Spleen (tissue), 7 donors: ENCODE measurements at regions not wholly inside any gene's neighbourhood (a gene's known extent, or its start where the extent isn't known, plus 50 kb on each side); places are given as distances from the start of the nearest gene placed in this dataset.

Experiments used
- POLR2AphosphoS5 ChIP-seq, 3 donors: sonication (generic); formaldehyde crosslinking; IDR thresholded peaks; one replicate each; pipeline ENCODE4 v1.5.1; 2017; ENCODE audit warnings: antibody characterized with exemption in 3 of 3
- TF ChIP-seq, protein P1 (sequence below), 11 experiments: fragments of 200-600 bp in 7 of 11; fragments of 450-650 bp in 4 of 11; sonication (generic) in 4 of 11; IDR thresholded peaks in 8 of 11; conservative IDR thresholded peaks in 3 of 11; 1 replicate in 7 of 11; 2 replicates in 4 of 11; pipeline versions ENCODE4 v1.4.0 to v1.8.0; 2016 to 2021; ENCODE audit warnings: antibody characterized with exemption in 11 of 11, inconsistent platforms in 4 of 11, mild to moderate bottlenecking in 1 of 11
- donor health status: DM: no; HTN: no; CAD: no; lungs with moderate emphysema.
- donor health status: DM: no; HTN: no; CAD: no.
- donor health status: DM: no; HTN: no; CAD: no.

DNA sequence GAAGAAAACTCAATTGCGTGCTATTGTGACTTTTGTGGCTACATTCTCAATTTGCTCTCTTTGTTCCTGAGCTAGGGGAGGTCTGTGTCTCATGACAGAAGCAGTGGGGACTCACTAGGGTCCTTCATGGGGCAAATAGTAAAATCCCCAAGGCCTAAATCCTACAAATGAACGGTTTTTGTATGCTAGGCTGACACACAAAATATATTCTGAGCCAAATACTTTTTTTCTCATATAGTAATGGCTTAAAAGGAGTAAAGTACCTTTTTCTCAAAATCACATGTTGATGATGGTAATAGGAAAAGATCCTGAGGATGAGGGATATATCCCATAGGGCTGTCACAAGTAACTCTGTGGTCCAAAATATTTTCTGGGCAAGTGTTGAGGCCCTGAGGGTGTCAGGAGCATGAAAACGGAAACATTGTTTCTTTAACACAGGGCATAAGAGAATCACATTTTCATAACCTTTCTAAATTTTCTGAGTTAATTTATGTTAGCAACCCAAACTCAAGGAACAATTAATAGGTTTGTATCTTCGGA lies 77.5 kb upstream of the CNTNAP4 start:
- TF ChIP-seq, protein P1, sequence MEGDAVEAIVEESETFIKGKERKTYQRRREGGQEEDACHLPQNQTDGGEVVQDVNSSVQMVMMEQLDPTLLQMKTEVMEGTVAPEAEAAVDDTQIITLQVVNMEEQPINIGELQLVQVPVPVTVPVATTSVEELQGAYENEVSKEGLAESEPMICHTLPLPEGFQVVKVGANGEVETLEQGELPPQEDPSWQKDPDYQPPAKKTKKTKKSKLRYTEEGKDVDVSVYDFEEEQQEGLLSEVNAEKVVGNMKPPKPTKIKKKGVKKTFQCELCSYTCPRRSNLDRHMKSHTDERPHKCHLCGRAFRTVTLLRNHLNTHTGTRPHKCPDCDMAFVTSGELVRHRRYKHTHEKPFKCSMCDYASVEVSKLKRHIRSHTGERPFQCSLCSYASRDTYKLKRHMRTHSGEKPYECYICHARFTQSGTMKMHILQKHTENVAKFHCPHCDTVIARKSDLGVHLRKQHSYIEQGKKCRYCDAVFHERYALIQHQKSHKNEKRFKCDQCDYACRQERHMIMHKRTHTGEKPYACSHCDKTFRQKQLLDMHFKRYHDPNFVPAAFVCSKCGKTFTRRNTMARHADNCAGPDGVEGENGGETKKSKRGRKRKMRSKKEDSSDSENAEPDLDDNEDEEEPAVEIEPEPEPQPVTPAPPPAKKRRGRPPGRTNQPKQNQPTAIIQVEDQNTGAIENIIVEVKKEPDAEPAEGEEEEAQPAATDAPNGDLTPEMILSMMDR (IDR thresholded peaks at IDR 0.05 in 8 of 11, conservative IDR thresholded peaks at IDR 0.05 in 3 of 11), result no peak
- no peak for TF ChIP-seq POLR2AphosphoS5 (IDR thresholded peaks at IDR 0.05)
